ENCODE measurements at regions not wholly inside any gene's neighbourhood (a gene's known extent, or its start where the extent isn't known, plus 50 kb on each side); places are given as distances from the start of the nearest gene placed in this dataset.

DNA sequence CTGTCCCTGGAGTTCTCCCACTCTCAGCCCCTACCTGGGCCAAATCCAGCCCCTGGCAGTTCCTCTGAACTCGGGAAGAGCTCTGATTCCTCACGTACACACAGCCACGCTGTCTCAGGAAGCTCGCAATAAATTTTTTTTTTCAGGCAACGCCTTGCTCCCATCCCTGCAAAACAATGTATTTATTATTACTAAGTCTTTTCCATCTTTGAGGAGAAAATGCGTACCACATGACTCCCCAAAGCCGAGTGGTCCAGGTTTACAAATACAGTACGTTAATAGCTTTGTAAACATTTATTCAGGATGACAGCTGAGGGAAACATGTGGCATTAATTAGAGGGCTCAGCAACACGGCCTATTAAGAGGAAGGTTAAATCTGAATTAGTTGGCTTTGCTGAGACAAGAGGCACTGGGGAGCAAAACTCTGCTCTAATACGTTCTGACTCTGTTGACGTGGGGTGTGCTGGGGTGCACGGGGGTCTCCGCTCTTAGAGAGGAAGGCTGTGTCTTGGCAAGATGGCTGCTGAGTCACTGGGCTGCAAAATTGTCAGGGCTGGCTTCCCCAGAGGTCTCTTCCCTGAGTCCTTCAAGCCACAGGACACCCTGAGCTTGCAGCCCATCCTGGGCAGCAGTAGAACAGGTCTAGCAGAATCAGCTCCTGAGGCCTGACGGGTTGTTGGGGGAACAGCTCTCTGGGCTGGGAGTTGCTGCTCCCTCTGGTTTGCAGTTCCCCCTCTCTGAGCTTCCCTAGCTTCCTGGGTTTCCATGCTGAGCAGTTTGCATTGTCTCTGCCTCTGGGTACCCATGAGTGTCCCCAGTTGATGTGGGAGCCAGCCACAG is 185.2 kb upstream of the TBX3 start:
- H4K20me1 ChIP-seq (ENCODE audit: insufficient read depth): no peaks in the 10 kb centered on the region
- no peaks in the 10 kb centered on the region for H3K9me3 ChIP-seq (ENCODE audit: control insufficient read depth in 1 of 2, insufficient read depth in 1 of 2, low read depth in 1 of 2, low read length in 2 of 2)
- ATAC-seq (no peak), DNase-seq (ENCODE audit: low read depth, low spot score) (no peak)
- no TSS peak for BruUV-seq (replicated peaks)
- CTCF ChIA-PET: interaction anchor here (1.1 kb wide), 1 partner anchor 11 kb away, joined by 3 read pairs; no protein-coding TSS in a partner anchor
- no peak overlapping the region for H3K9ac ChIP-seq (ENCODE audit: low read length)
- RAD21 ChIA-PET (ENCODE audit: low non-redundant PET in 1 of 2, low total read pairs in 2 of 2, uncharacterized antibody in 2 of 2, unreplicated experiment in 2 of 2): no interaction called here
- no peak overlapping the region for H2AFZ ChIP-seq (ENCODE audit: low read depth, low read length, poor library complexity, severe bottlenecking)
- no peaks in the 10 kb centered on the region for H3K9me2 ChIP-seq (ENCODE audit: insufficient read depth)
- no peak overlapping the region for H3K4me2 ChIP-seq (ENCODE audit: low read length)
- H3K79me2 ChIP-seq (ENCODE audit: insufficient read depth, low read length): no peaks in the 10 kb centered on the region
- TF ChIP-seq MAX (IDR thresholded peaks at IDR 0.05) (no peak), REST (IDR thresholded peaks at IDR 0.05; ENCODE audit: low read depth) (no peak), EZH2 (IDR thresholded peaks at IDR 0.05) (no peak), SIN3A (IDR thresholded peaks at IDR 0.05; ENCODE audit: low read depth) (no peak), ZNF274 (IDR thresholded peaks at IDR 0.05; ENCODE audit: low read depth, low read length) (no peak), SP1 (IDR thresholded peaks at IDR 0.05; ENCODE audit: low read depth) (no peak), POLR2A (IDR thresholded peaks at IDR 0.05; ENCODE audit: borderline replicate concordance, extremely low read depth, insufficient read depth, insufficient read length) (no peak), YY1 (IDR thresholded peaks at IDR 0.05; ENCODE audit: extremely low read depth, insufficient replicate concordance, low read depth, low read length) (no peak), ZBTB33 (IDR thresholded peaks at IDR 0.05; ENCODE audit: extremely low read depth, insufficient replicate concordance, low read length) (no peak), POLR2AphosphoS5 (IDR thresholded peaks at IDR 0.05; ENCODE audit: low read depth, low read length) (no peak), RAD21 (IDR thresholded peaks at IDR 0.05; ENCODE audit: low read depth) (no peak), JUND (IDR thresholded peaks at IDR 0.05) (no peak), CBX3 (IDR thresholded peaks at IDR 0.05; ENCODE audit: low read depth) (no peak), FOSL1 (IDR thresholded peaks at IDR 0.05; ENCODE audit: low read depth) (no peak), CEBPB (IDR thresholded peaks at IDR 0.05; ENCODE audit: low read depth) (no peak), ELF1 (IDR thresholded peaks at IDR 0.05; ENCODE audit: borderline replicate concordance, low read depth) (no peak)
- TF ChIP-seq, protein P1, sequence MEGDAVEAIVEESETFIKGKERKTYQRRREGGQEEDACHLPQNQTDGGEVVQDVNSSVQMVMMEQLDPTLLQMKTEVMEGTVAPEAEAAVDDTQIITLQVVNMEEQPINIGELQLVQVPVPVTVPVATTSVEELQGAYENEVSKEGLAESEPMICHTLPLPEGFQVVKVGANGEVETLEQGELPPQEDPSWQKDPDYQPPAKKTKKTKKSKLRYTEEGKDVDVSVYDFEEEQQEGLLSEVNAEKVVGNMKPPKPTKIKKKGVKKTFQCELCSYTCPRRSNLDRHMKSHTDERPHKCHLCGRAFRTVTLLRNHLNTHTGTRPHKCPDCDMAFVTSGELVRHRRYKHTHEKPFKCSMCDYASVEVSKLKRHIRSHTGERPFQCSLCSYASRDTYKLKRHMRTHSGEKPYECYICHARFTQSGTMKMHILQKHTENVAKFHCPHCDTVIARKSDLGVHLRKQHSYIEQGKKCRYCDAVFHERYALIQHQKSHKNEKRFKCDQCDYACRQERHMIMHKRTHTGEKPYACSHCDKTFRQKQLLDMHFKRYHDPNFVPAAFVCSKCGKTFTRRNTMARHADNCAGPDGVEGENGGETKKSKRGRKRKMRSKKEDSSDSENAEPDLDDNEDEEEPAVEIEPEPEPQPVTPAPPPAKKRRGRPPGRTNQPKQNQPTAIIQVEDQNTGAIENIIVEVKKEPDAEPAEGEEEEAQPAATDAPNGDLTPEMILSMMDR (IDR thresholded peaks at IDR 0.05 in 2 of 3, conservative IDR thresholded peaks at IDR 0.05 in 1 of 3; ENCODE audit: borderline replicate concordance in 1 of 3, insufficient read depth in 1 of 3, low read depth in 2 of 3, low read length in 2 of 3): no peak
- TF ChIP-seq, protein P2, sequence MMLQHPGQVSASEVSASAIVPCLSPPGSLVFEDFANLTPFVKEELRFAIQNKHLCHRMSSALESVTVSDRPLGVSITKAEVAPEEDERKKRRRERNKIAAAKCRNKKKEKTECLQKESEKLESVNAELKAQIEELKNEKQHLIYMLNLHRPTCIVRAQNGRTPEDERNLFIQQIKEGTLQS (IDR thresholded peaks at IDR 0.05): no peak
- no peaks in the 10 kb centered on the region for H3K4me1 ChIP-seq (ENCODE audit: control insufficient read depth in 1 of 2, insufficient read depth in 2 of 2, low read length in 2 of 2)
- POLR2A ChIA-PET: no interaction called here
- H3K36me3 ChIP-seq (ENCODE audit: control insufficient read depth in 1 of 2, insufficient read depth in 2 of 2, low read length in 2 of 2): no peaks in the 10 kb centered on the region
- no peak overlapping the region for H3K27ac ChIP-seq (ENCODE audit: low read depth, low read length)
- no peaks in the 10 kb centered on the region for H3K27me3 ChIP-seq (ENCODE audit: insufficient read depth, low read length)
- H3K4me3 ChIP-seq (replicated peaks in 1 of 2; ENCODE audit: low read depth in 1 of 2, low read length in 2 of 2): no peak overlapping the region
- intact Hi-C loops (cut with micrococcal nuclease): no loop called here

Data from HCT116 (cell line).